H9 (cell line): ENCODE measurements at regions not wholly inside any gene's neighbourhood (a gene's known extent, or its start where the extent isn't known, plus 50 kb on each side); places are given as distances from the start of the nearest gene placed in this dataset.

ENCODE experiments used
- DNase-seq: peaks from one replicate; pipeline ENCODE4 v3.0.0-alpha.2; 2017
- H2AFZ ChIP-seq: one replicate; pipeline ENCODE4 v1.6.1; 2013; ENCODE audit warnings: mild to moderate bottlenecking, low read length, control low read depth, moderate library complexity
- H2AK5ac ChIP-seq: 2 replicates; pipeline ENCODE4 v1.6.1; 2013; ENCODE audit warnings: low read length, control low read depth, mixed read lengths; ENCODE audit not compliant: insufficient read length
- H2BK120ac ChIP-seq: one replicate; pipeline ENCODE4 v1.6.1; 2013; ENCODE audit warnings: low read depth, mild to moderate bottlenecking, low read length, control low read depth, inconsistent platforms; ENCODE audit not compliant: poor library complexity, severe bottlenecking
- H2BK12ac ChIP-seq: 2 replicates; pipeline ENCODE4 v1.6.1; 2013; ENCODE audit warnings: low read length, control low read depth, mixed read lengths, low read depth; ENCODE audit not compliant: insufficient read length
- H2BK15ac ChIP-seq: 2 replicates; pipeline ENCODE4 v1.6.1; 2013; ENCODE audit warnings: low read depth, low read length, control low read depth
- H2BK20ac ChIP-seq: one replicate; pipeline ENCODE4 v1.6.1; 2013; ENCODE audit warnings: low read depth, mild to moderate bottlenecking, low read length, control low read depth, inconsistent platforms; ENCODE audit not compliant: poor library complexity, severe bottlenecking
- H2BK5ac ChIP-seq: 2 replicates; pipeline ENCODE4 v1.6.1; 2013; ENCODE audit warnings: low read length, control low read depth, mixed read lengths; ENCODE audit not compliant: insufficient read length
- H3K14ac ChIP-seq: 2 replicates; pipeline ENCODE4 v1.6.1; 2013; ENCODE audit warnings: low read length, control low read depth; ENCODE audit not compliant: insufficient read depth
- H3K18ac ChIP-seq: 2 replicates; pipeline ENCODE4 v1.6.1; 2013; ENCODE audit warnings: low read depth, mild to moderate bottlenecking, mixed read lengths, low read length, control low read depth; ENCODE audit not compliant: insufficient read length
- H3K23ac ChIP-seq: 2 replicates; pipeline ENCODE4 v1.6.1; 2013; ENCODE audit warnings: low read length, control low read depth, mixed read lengths, low read depth; ENCODE audit not compliant: insufficient read length
- H3K23me2 ChIP-seq: 2 replicates; pipeline ENCODE4 v1.6.1; 2013; ENCODE audit warnings: low read depth, mild to moderate bottlenecking, mixed read lengths, low read length, control low read depth; ENCODE audit not compliant: insufficient read length, poor library complexity, severe bottlenecking
- H3K27ac ChIP-seq: 2 replicates; pipeline ENCODE4 v1.5.1; 2013; ENCODE audit warnings: low read length, control low read depth, mixed read lengths, low read depth; ENCODE audit not compliant: insufficient read length
- H3K27me3 ChIP-seq: 2 replicates; pipeline ENCODE4 v1.6.1; 2013; ENCODE audit warnings: low read length, control low read depth, inconsistent platforms; ENCODE audit not compliant: insufficient read depth
- H3K4ac ChIP-seq: 2 replicates; pipeline ENCODE4 v1.6.1; 2013; ENCODE audit warnings: low read depth, mild to moderate bottlenecking, control low read depth, inconsistent platforms, low read length, moderate library complexity
- H3K4me1 ChIP-seq: 2 replicates; pipeline ENCODE4 v1.6.1; 2013; ENCODE audit warnings: low read length, control low read depth, inconsistent platforms; ENCODE audit not compliant: insufficient read depth
- H3K4me2 ChIP-seq: 2 replicates; pipeline ENCODE4 v1.6.1; 2013; ENCODE audit warnings: low read length, control low read depth, mixed read lengths; ENCODE audit not compliant: insufficient read length, insufficient read depth
- H3K56ac ChIP-seq: 2 replicates; pipeline ENCODE4 v1.6.1; 2013; ENCODE audit warnings: low read depth, mild to moderate bottlenecking, mixed read lengths, low read length, control low read depth; ENCODE audit not compliant: insufficient read length
- H3K79me1 ChIP-seq: 2 replicates; pipeline ENCODE4 v1.6.1; 2013; ENCODE audit warnings: low read depth, mild to moderate bottlenecking, moderate library complexity, low read length, control low read depth, inconsistent platforms; ENCODE audit not compliant: insufficient read depth, poor library complexity, severe bottlenecking
- H3K79me2 ChIP-seq: 2 replicates; pipeline ENCODE4 v1.6.1; 2013; ENCODE audit warnings: low read length, control low read depth, inconsistent platforms; ENCODE audit not compliant: insufficient read depth
- H3K9ac ChIP-seq: 2 replicates; pipeline ENCODE4 v1.6.1; 2013; ENCODE audit warnings: low read length, control low read depth, mixed read lengths; ENCODE audit not compliant: insufficient read length; ENCODE audit errors: extremely low read depth
- H3K9me3 ChIP-seq: one replicate; pipeline ENCODE4 v1.6.1; 2013; ENCODE audit warnings: low read depth, low read length, inconsistent platforms; ENCODE audit not compliant: control insufficient read depth
- H3T11ph ChIP-seq: one replicate; pipeline ENCODE4 v1.6.1; 2013; ENCODE audit warnings: mild to moderate bottlenecking, low read length, control low read depth, inconsistent platforms
- H4K20me1 ChIP-seq: one replicate; pipeline ENCODE4 v1.6.1; 2013; ENCODE audit not compliant: control insufficient read depth, insufficient read length, insufficient read depth
- H4K5ac ChIP-seq: 2 replicates; pipeline ENCODE4 v1.6.1; 2013; ENCODE audit warnings: low read depth, mild to moderate bottlenecking, mixed read lengths, low read length, control low read depth; ENCODE audit not compliant: insufficient read length
- H4K8ac ChIP-seq: replicated peaks from 2 replicates; pipeline ENCODE4 v1.6.1; 2013; ENCODE audit warnings: low read length, control low read depth, mixed read lengths, low read depth; ENCODE audit not compliant: insufficient read length
- H4K91ac ChIP-seq: 2 replicates; pipeline ENCODE4 v1.6.1; 2013; ENCODE audit warnings: low read depth, mild to moderate bottlenecking, moderate library complexity, mixed read lengths, low read length, control low read depth; ENCODE audit not compliant: insufficient read length
- H3K27ac Mint-ChIP-seq, 3 experiments: 2 replicates in 2 of 3; 3 replicates in 1 of 3; pipeline ENCODE4 v1.8.0; 2020 to 2021; ENCODE audit warnings: mixed read lengths in 3 of 3, mild to moderate bottlenecking in 1 of 3, moderate library complexity in 1 of 3
- H3K27me3 Mint-ChIP-seq: 2 replicates; pipeline ENCODE4 v1.8.0; 2021; ENCODE audit warnings: low read depth, mild to moderate bottlenecking, moderate library complexity, mixed read lengths
- H3K36me3 Mint-ChIP-seq, 3 experiments: 2 replicates in 2 of 3; 3 replicates in 1 of 3; pipeline ENCODE4 v1.8.0; 2020 to 2021; ENCODE audit warnings: low read depth in 3 of 3, mixed read lengths in 3 of 3; ENCODE audit not compliant: insufficient read depth in 1 of 3
- H3K4me1 Mint-ChIP-seq, 2 experiments: 2 replicates each; pipeline ENCODE4 v1.8.0; 2020; ENCODE audit warnings: mixed read lengths in 2 of 2
- H3K4me3 Mint-ChIP-seq, 2 experiments: 2 replicates in 1 of 2; 3 replicates in 1 of 2; pipeline ENCODE4 v1.8.0; 2020 to 2021; ENCODE audit warnings: mild to moderate bottlenecking in 2 of 2, mixed read lengths in 2 of 2, moderate library complexity in 1 of 2
- H3K9me3 Mint-ChIP-seq, 2 experiments: 2 replicates in 1 of 2; 3 replicates in 1 of 2; pipeline ENCODE4 v1.8.0; 2020; ENCODE audit warnings: mild to moderate bottlenecking in 2 of 2, mixed read lengths in 2 of 2, moderate library complexity in 1 of 2
- WGBS: extraction: QIAGEN DNeasy Blood & Tissue Kit; methylation state at CpG from one replicate; pipeline ENCODE4 v1.1.7; 2013; ENCODE audit warnings: missing lambda C conversion rate, low lambda C conversion rate, mixed read lengths; ENCODE audit not compliant: insufficient read length; ENCODE audit errors: extremely low coverage; 5-methylcytosine and 5-hydroxymethylcytosine counted together
- TF ChIP-seq, protein P1 (sequence below): fragments of 200-600 bp; sonication (generic); conservative IDR thresholded peaks from 3 replicates; pipeline ENCODE4 v1.8.0; 2021; ENCODE audit warnings: antibody characterized with exemption, mild to moderate bottlenecking

GRCh38 chr13:67353941-67354340 lies 123.8 kb upstream of the PCDH9 start:
- Histone ChIP-seq H2BK15ac (no peak overlapping the region), H3K79me2 (no peaks in the 10 kb centered on the region), H3K23ac (no peak overlapping the region), H4K5ac (no peak overlapping the region), H3K18ac (no peak overlapping the region), H3K4me2 (no peak overlapping the region), H4K20me1 (no peaks in the 10 kb centered on the region), H3K4ac (no peak overlapping the region), H3K79me1 (no peaks in the 10 kb centered on the region), H3T11ph (no peak overlapping the region), H2BK12ac (no peak overlapping the region), H3K23me2 (no peaks in the 10 kb centered on the region), H3K27me3 (no peaks in the 10 kb centered on the region), H2BK5ac (no peak overlapping the region), H4K8ac (no peak overlapping the region), H3K4me1 (no peaks in the 10 kb centered on the region), H4K91ac (no peak overlapping the region), H2BK120ac (no peak overlapping the region), H3K56ac (no peak overlapping the region), H3K14ac (no peak overlapping the region), H3K9me3 (no peaks in the 10 kb centered on the region), H3K9ac (no peak overlapping the region), H3K27ac (no peak overlapping the region), H2AK5ac (no peak overlapping the region), H2AFZ (no peak overlapping the region), H2BK20ac (no peak overlapping the region)
- H3K4me1 Mint-ChIP-seq, result 0 out of 4 replicates have a peak, but pooled peaks cover 0 to 4% of the 10 kb centered on the region in 2 experiments
- DNase-seq, result no peak
- H3K27ac Mint-ChIP-seq, result no peak overlapping the region
- peaks cover 3 to 4% of the 10 kb centered on the region in 2 experiments; a peak in 2 of 5 replicates for H3K9me3 Mint-ChIP-seq
- WGBS, result no CpG with 5 or more reads among the region's 2 CpGs
- no peak overlapping the region for H3K4me3 Mint-ChIP-seq
- peaks cover 0 to 6% (median 0%) of the 10 kb centered on the region in 3 experiments; a peak in 1 of 7 replicates for H3K36me3 Mint-ChIP-seq
- TF ChIP-seq, protein P1, sequence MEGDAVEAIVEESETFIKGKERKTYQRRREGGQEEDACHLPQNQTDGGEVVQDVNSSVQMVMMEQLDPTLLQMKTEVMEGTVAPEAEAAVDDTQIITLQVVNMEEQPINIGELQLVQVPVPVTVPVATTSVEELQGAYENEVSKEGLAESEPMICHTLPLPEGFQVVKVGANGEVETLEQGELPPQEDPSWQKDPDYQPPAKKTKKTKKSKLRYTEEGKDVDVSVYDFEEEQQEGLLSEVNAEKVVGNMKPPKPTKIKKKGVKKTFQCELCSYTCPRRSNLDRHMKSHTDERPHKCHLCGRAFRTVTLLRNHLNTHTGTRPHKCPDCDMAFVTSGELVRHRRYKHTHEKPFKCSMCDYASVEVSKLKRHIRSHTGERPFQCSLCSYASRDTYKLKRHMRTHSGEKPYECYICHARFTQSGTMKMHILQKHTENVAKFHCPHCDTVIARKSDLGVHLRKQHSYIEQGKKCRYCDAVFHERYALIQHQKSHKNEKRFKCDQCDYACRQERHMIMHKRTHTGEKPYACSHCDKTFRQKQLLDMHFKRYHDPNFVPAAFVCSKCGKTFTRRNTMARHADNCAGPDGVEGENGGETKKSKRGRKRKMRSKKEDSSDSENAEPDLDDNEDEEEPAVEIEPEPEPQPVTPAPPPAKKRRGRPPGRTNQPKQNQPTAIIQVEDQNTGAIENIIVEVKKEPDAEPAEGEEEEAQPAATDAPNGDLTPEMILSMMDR, result no peak
- H3K27me3 Mint-ChIP-seq, result no peaks in the 10 kb centered on the region
